GM06990 (cell line): ENCODE measurements at regions not wholly inside any gene's neighbourhood (a gene's known extent, or its start where the extent isn't known, plus 50 kb on each side); places are given as distances from the start of the nearest gene placed in this dataset.
A peak's percentile ranks its signal among the peaks of the same experiment; 100 is the strongest.

ENCODE experiments used
- DNase-seq: peaks from one replicate; pipeline ENCODE4 v3.0.0-alpha.2; 2011; ENCODE audit not compliant: insufficient read length; ENCODE audit errors: extremely low read depth
- H3K27me3 ChIP-seq: replicated peaks from 2 replicates; pipeline ENCODE4 v1.6.0; 2011; ENCODE audit warnings: low read length; ENCODE audit not compliant: control insufficient read depth, insufficient read depth
- H3K36me3 ChIP-seq: 2 replicates; pipeline ENCODE4 v1.5.1; 2011; ENCODE audit warnings: low read length; ENCODE audit not compliant: control insufficient read depth, insufficient read depth
- H3K4me3 ChIP-seq: replicated peaks from 2 replicates; pipeline ENCODE4 v1.5.1; 2011; ENCODE audit warnings: low read depth, mild to moderate bottlenecking, control low read depth, low read length
- CTCF ChIP-seq: IDR thresholded peaks from 2 replicates; pipeline ENCODE4 v1.5.1; 2011; ENCODE audit warnings: low read length, control low read depth, mild to moderate bottlenecking, inconsistent platforms; ENCODE audit not compliant: insufficient read depth, poor library complexity, severe bottlenecking

- no peaks in the 10 kb centered on the region for H3K36me3 ChIP-seq
- no peak overlapping the region for H3K4me3 ChIP-seq
- TF ChIP-seq CTCF: no peak
- peak; percentile 15 for DNase-seq
- no peaks in the 10 kb centered on the region for H3K27me3 ChIP-seq
Observed at GRCh38 chr5:54785729-54786591, 199.4 kb downstream of the ESM1 start.

GRCh38 chr5:54778783-54779182, 206.6 kb downstream of the ESM1 start:
- Histone ChIP-seq H3K27me3 (no peaks in the 10 kb centered on the region; the same call in none of the 2 replicates), H3K36me3 (no peaks in the 10 kb centered on the region), H3K4me3 (no peak overlapping the region)
- DNase-seq: no peak
- no peak for TF ChIP-seq CTCF

GRCh38 chr5:54775645-54776044, 209.7 kb downstream of the ESM1 start:
- Histone ChIP-seq H3K36me3 (no peaks in the 10 kb centered on the region), H3K4me3 (no peak overlapping the region), H3K27me3 (no peaks in the 10 kb centered on the region; the same call in none of the 2 replicates)
- no peak for TF ChIP-seq CTCF
- DNase-seq: no peak

GRCh38 chr5:54774281-54775170, 210.9 kb downstream of the ESM1 start:
- H3K27me3 ChIP-seq: no peaks in the 10 kb centered on the region; the same call in none of the 2 replicates
- DNase-seq: no peak
- H3K4me3 ChIP-seq: no peak overlapping the region
- no peaks in the 10 kb centered on the region for H3K36me3 ChIP-seq
- no peak for TF ChIP-seq CTCF

- H3K4me3 ChIP-seq: no peak overlapping the region
Observed at GRCh38 chr5:54772684-54773083, 212.7 kb downstream of the ESM1 start.

More at GRCh38 chr5:54772684-54773083, 212.7 kb downstream of the ESM1 start:
- Histone ChIP-seq H3K27me3 (no peaks in the 10 kb centered on the region; the same call in none of the 2 replicates), H3K36me3 (no peaks in the 10 kb centered on the region)
- DNase-seq: no peak
- no peak for TF ChIP-seq CTCF
